HL-60 (cell line): ENCODE measurements at regions not wholly inside any gene's neighbourhood (a gene's known extent, or its start where the extent isn't known, plus 50 kb on each side); places are given as distances from the start of the nearest gene placed in this dataset.

Experiments used
- DNase-seq, 2 experiments: peaks; one replicate each; pipeline ENCODE4 v3.0.0-alpha.2; 2010 to 2020; ENCODE audit warnings: low read depth in 1 of 2, low spot score in 1 of 2
- H3K27ac ChIP-seq: fragments of 250-450 bp; sonication (Bioruptor Pico); replicated peaks from 2 replicates; pipeline ENCODE4 v1.5.1; 2020; ENCODE audit warnings: mild to moderate bottlenecking, moderate library complexity
- H3K27me3 ChIP-seq: fragments of 250-450 bp; sonication (Bioruptor Pico); 2 replicates; pipeline ENCODE4 v1.5.1; 2021; ENCODE audit warnings: mild to moderate bottlenecking, moderate library complexity; ENCODE audit not compliant: insufficient read depth, poor library complexity, severe bottlenecking
- H3K4me3 ChIP-seq: replicated peaks from 2 replicates; pipeline ENCODE4 v1.5.1; 2011; ENCODE audit warnings: mild to moderate bottlenecking, control low read depth, low read length; ENCODE audit not compliant: insufficient read depth
- CTCF ChIP-seq: IDR thresholded peaks from one replicate; pipeline ENCODE4 v1.5.1; 2011; ENCODE audit warnings: low read length, control low read depth, inconsistent platforms; ENCODE audit not compliant: insufficient read depth
- GABPA ChIP-seq: IDR thresholded peaks from 2 replicates; pipeline ENCODE4 v1.6.1; 2012; ENCODE audit warnings: low read depth
- POLR2AphosphoS5 ChIP-seq: IDR thresholded peaks from 2 replicates; pipeline ENCODE4 v1.6.1; 2012; ENCODE audit warnings: low read depth
- REST ChIP-seq: IDR thresholded peaks from 2 replicates; pipeline ENCODE4 v1.6.1; 2012; ENCODE audit warnings: low read depth; ENCODE audit not compliant: insufficient replicate concordance
- SPI1 ChIP-seq: IDR thresholded peaks from 2 replicates; pipeline ENCODE4 v1.6.1; 2012; ENCODE audit warnings: low read depth, mild to moderate bottlenecking, borderline replicate concordance

GRCh38 chr12:89172224-89172623 lies 180.1 kb downstream of the DUSP6 start:
- Histone ChIP-seq H3K4me3 (no peak overlapping the region), H3K27ac (no peak overlapping the region), H3K27me3 (no peaks in the 10 kb centered on the region)
- TF ChIP-seq GABPA, result no peak
- TF ChIP-seq CTCF, result no peak
- TF ChIP-seq REST, result no peak
- TF ChIP-seq POLR2AphosphoS5, result no peak
- no peak for TF ChIP-seq SPI1
- no peak for DNase-seq

GRCh38 chr12:89169321-89169720 lies 183.0 kb downstream of the DUSP6 start:
- TF ChIP-seq POLR2AphosphoS5 (no peak), REST (no peak), GABPA (no peak), CTCF (no peak), SPI1 (no peak)
- no peak for DNase-seq
- H3K4me3 ChIP-seq, result no peak overlapping the region
- H3K27ac ChIP-seq, result no peak overlapping the region
- H3K27me3 ChIP-seq, result no peaks in the 10 kb centered on the region

GRCh38 chr12:89167986-89168385 lies 184.3 kb downstream of the DUSP6 start:
- no peak overlapping the region for H3K27ac ChIP-seq
- no peak for TF ChIP-seq GABPA
- no peak for TF ChIP-seq CTCF
- no peak for TF ChIP-seq POLR2AphosphoS5
- TF ChIP-seq REST, result no peak
- no peak for TF ChIP-seq SPI1
- DNase-seq, result no peak
- H3K27me3 ChIP-seq, result no peaks in the 10 kb centered on the region
- H3K4me3 ChIP-seq, result no peak overlapping the region
